Smooth muscle cell (in vitro differentiated cells): ENCODE measurements at regions not wholly inside any gene's neighbourhood (a gene's known extent, or its start where the extent isn't known, plus 50 kb on each side); places are given as distances from the start of the nearest gene placed in this dataset.

ENCODE experiments used
- DNase-seq: peaks from one replicate; lab custom pipeline; 2025; ENCODE audit not compliant: unreplicated experiment; lab: John Stamatoyannopoulos, UW
- H2AFZ ChIP-seq: fragments of 200-600 bp; sonication (generic); 2 replicates; pipeline ENCODE4 v1.6.0; 2016; ENCODE audit warnings: antibody characterized with exemption, low read depth, mild to moderate bottlenecking
- H3F3A ChIP-seq: fragments of 200-600 bp; sonication (generic); 2 replicates; pipeline ENCODE4 v1.6.0; 2017; ENCODE audit warnings: antibody characterized with exemption, low read depth
- H3K27ac ChIP-seq: fragments of 200-600 bp; sonication (generic); 2 replicates; pipeline ENCODE4 v1.5.1; 2016; ENCODE audit warnings: low read depth, mild to moderate bottlenecking
- H3K27me3 ChIP-seq: fragments of 200-600 bp; sonication (generic); 2 replicates; pipeline ENCODE4 v1.6.1; 2016; ENCODE audit warnings: low read depth, mild to moderate bottlenecking
- H3K36me3 ChIP-seq: fragments of 200-600 bp; sonication (generic); 2 replicates; pipeline ENCODE4 v1.5.1; 2016; ENCODE audit warnings: low read depth
- H3K4me1 ChIP-seq: fragments of 200-600 bp; sonication (generic); 2 replicates; pipeline ENCODE4 v1.5.1; 2016; ENCODE audit warnings: low read depth
- H3K4me2 ChIP-seq: fragments of 200-600 bp; sonication (generic); 2 replicates; pipeline ENCODE4 v1.6.0; 2016; ENCODE audit warnings: mild to moderate bottlenecking
- H3K4me3 ChIP-seq: fragments of 200-600 bp; sonication (generic); 2 replicates; pipeline ENCODE4 v1.5.1; 2016; ENCODE audit warnings: mild to moderate bottlenecking
- H3K79me2 ChIP-seq: fragments of 200-600 bp; sonication (generic); 2 replicates; pipeline ENCODE4 v1.6.0; 2016; ENCODE audit warnings: low read depth, mild to moderate bottlenecking
- H3K9ac ChIP-seq: fragments of 200-600 bp; sonication (generic); 2 replicates; pipeline ENCODE4 v1.6.0; 2016; ENCODE audit warnings: low read depth
- H3K9me3 ChIP-seq: fragments of 200-600 bp; sonication (generic); replicated peaks from 2 replicates; pipeline ENCODE4 v1.5.1; 2016; ENCODE audit warnings: low read depth
- H4K20me1 ChIP-seq: fragments of 200-600 bp; sonication (generic); 2 replicates; pipeline ENCODE4 v1.6.0; 2016; ENCODE audit warnings: low read depth
- WGBS: methylation state at CpG from one replicate; pipeline ENCODE4 v1.1.7; 2016; ENCODE audit warnings: low lambda C conversion rate; 5-methylcytosine and 5-hydroxymethylcytosine counted together
- TF ChIP-seq, protein P1 (sequence below): fragments of 200-600 bp; sonication (generic); IDR thresholded peaks from 2 replicates; pipeline ENCODE4 v1.5.1; 2017; ENCODE audit warnings: borderline replicate concordance, mild to moderate bottlenecking, antibody characterized with exemption; ENCODE audit not compliant: insufficient read depth, poor library complexity, severe bottlenecking

DNA sequence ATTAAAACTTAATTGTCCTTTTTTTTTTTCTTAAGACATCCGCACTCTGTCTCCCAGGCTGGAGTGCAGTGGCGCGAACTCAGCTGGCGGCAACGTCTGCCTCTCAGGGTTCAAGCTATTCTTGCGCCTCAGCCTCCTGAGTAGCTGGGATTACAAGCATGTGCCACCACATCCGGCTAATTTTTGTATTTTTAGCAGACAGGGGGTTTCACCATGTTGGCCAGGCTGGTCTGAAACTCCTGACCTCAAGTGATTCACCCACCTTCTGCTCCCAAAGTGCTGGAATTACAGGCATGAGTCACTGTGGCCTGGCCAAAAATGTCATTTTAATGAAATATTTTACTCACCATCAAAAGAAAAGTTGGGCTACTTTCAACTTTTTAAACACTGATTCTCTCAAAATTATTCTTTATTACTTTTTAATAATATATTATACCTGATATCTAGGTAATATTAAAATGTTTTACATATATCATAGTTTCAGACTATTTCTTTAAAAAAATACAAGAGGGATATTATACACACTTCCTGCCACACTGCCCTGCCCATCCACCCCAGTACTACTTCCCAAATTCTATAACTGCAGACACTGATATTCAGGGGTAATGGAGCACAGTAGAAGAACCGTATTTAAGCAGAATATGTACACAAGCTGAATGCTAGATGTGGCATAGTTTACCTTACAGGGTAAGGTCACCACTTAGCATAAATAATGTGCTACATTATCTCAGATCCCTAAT, 723.9 kb upstream of the ZNF385D start:
- Histone ChIP-seq H3F3A (no peaks in the 10 kb centered on the region), H3K36me3 (no peaks in the 10 kb centered on the region), H4K20me1 (no peaks in the 10 kb centered on the region), H3K27me3 (no peaks in the 10 kb centered on the region), H3K4me3 (no peak overlapping the region), H3K4me1 (no peaks in the 10 kb centered on the region), H3K9ac (no peak overlapping the region), H2AFZ (no peak overlapping the region), H3K9me3 (no peaks in the 10 kb centered on the region), H3K79me2 (no peaks in the 10 kb centered on the region), H3K27ac (peak overlapping the region; percentile 69), H3K4me2 (peak overlapping the region; percentile 29)
- no peak for DNase-seq
- 60% methylated on average over 8 of the region's 8 CpGs for WGBS
- TF ChIP-seq, protein P1, sequence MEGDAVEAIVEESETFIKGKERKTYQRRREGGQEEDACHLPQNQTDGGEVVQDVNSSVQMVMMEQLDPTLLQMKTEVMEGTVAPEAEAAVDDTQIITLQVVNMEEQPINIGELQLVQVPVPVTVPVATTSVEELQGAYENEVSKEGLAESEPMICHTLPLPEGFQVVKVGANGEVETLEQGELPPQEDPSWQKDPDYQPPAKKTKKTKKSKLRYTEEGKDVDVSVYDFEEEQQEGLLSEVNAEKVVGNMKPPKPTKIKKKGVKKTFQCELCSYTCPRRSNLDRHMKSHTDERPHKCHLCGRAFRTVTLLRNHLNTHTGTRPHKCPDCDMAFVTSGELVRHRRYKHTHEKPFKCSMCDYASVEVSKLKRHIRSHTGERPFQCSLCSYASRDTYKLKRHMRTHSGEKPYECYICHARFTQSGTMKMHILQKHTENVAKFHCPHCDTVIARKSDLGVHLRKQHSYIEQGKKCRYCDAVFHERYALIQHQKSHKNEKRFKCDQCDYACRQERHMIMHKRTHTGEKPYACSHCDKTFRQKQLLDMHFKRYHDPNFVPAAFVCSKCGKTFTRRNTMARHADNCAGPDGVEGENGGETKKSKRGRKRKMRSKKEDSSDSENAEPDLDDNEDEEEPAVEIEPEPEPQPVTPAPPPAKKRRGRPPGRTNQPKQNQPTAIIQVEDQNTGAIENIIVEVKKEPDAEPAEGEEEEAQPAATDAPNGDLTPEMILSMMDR: no peak

DNA sequence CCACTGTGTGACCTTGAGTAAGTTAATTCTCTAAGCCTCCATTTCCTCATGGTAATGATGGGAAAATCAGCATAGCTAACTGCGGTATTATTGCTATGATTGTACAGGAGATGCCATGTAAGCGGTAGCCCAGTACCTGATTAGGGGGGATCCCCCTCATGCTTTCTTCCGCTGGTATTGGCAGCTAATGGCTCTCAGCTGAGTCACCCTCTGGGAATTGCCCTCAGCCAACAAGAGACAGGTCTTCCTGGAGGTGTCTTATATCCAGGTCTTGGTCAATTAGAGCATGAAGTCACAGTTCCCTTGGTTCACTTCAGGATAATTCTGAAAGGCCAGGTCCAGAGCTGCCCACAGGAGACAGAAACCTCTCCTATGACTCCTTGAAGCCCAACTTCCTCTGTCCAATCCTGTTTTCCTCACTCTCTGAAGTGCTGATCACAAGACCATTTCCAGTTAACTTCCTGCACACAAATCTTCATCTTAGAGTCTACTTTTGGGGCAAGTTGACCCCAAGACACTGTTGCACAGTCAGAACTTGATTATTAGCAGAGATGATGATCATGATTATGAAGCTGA, 724.7 kb upstream of the ZNF385D start:
- Histone ChIP-seq H3K9ac (no peak overlapping the region), H3K79me2 (no peaks in the 10 kb centered on the region), H3K27me3 (no peaks in the 10 kb centered on the region), H3K4me2 (no peak overlapping the region), H3K27ac (peak overlapping the region; percentile 69), H2AFZ (no peak overlapping the region), H3K4me1 (no peaks in the 10 kb centered on the region), H4K20me1 (no peaks in the 10 kb centered on the region), H3K36me3 (no peaks in the 10 kb centered on the region), H3K9me3 (no peaks in the 10 kb centered on the region), H3K4me3 (no peak overlapping the region), H3F3A (no peaks in the 10 kb centered on the region)
- TF ChIP-seq, protein P1: no peak
- 85% methylated on average over 3 of the region's 3 CpGs for WGBS
- DNase-seq: no peak

DNA sequence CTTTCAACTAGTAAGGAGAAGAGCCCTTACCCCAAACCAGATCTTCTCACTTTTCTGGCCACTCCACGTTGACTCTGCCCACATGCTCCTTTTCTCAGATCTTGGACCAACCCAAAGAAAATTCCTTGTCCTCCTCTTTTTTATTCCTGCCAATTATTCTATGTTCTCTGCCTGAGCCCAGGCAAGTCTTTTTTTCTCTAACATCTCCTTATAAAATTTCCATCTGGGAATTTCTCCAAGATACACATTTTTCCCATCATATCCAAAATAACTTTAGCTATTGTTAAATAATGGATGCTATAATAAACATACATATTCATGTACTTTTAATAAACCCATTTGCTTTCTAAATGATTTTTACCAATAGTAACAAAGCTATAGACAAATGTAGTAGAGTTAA, 726.0 kb upstream of the ZNF385D start:
- DNase-seq: no peak
- Histone ChIP-seq H3K27ac (no peak overlapping the region), H3K27me3 (no peaks in the 10 kb centered on the region), H3K4me2 (no peak overlapping the region), H4K20me1 (no peaks in the 10 kb centered on the region), H2AFZ (no peak overlapping the region), H3F3A (no peaks in the 10 kb centered on the region), H3K4me3 (no peak overlapping the region), H3K9ac (no peak overlapping the region), H3K4me1 (no peaks in the 10 kb centered on the region), H3K79me2 (no peaks in the 10 kb centered on the region), H3K9me3 (no peaks in the 10 kb centered on the region), H3K36me3 (no peaks in the 10 kb centered on the region)
- 95% methylated on average over 1 of the region's 1 CpG for WGBS
- TF ChIP-seq, protein P1: no peak

DNA sequence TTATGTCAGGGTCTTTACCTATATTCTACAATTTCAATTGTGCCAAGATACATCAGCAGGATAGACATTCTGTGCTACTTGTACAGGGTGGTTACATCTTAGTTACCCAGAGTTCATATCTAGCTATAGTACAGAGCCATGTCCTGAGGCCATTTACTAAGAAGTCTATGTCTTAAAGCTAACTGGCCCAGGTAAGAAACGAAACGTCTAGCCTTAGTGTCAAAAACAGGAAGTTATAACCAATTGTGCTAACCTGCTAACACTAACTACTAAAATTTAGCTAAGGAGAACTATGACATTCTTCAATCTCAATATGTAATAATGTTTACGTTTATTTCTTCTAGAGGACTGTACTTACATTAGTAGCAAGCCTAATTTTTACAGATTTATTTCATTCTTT, 717.2 kb upstream of the UBE2E2 start:
- Histone ChIP-seq H3K4me2 (no peak overlapping the region), H4K20me1 (no peaks in the 10 kb centered on the region), H3K79me2 (no peaks in the 10 kb centered on the region), H3K27me3 (peaks cover 10% of the 10 kb centered on the region), H3K9me3 (no peaks in the 10 kb centered on the region), H2AFZ (no peak overlapping the region), H3K4me3 (no peak overlapping the region), H3F3A (no peaks in the 10 kb centered on the region), H3K36me3 (no peaks in the 10 kb centered on the region), H3K4me1 (no peaks in the 10 kb centered on the region), H3K27ac (no peak overlapping the region), H3K9ac (no peak overlapping the region)
- TF ChIP-seq, protein P1: no peak
- no peak for DNase-seq
- WGBS: 79% methylated on average over 3 of the region's 3 CpGs
